Fibroblast of lung (primary cell): ENCODE measurements at regions not wholly inside any gene's neighbourhood (a gene's known extent, or its start where the extent isn't known, plus 50 kb on each side); places are given as distances from the start of the nearest gene placed in this dataset.

Experiments
- EZH2 ChIP-seq: IDR thresholded peaks from 2 replicates; pipeline ENCODE4 v1.5.1; 2012; ENCODE audit warnings: low read length, control low read depth, mild to moderate bottlenecking; ENCODE audit errors: missing control alignments
- TF ChIP-seq, protein P1 (sequence below), 2 donors: IDR thresholded peaks in 1 of 2; conservative IDR thresholded peaks in 1 of 2; 1 replicate in 1 of 2; 2 replicates in 1 of 2; pipeline ENCODE4 v1.5.1; 2011 to 2012; ENCODE audit warnings: low read length in 2 of 2, control low read depth in 1 of 2, inconsistent platforms in 1 of 2, low read depth in 1 of 2, mild to moderate bottlenecking in 1 of 2

DNA sequence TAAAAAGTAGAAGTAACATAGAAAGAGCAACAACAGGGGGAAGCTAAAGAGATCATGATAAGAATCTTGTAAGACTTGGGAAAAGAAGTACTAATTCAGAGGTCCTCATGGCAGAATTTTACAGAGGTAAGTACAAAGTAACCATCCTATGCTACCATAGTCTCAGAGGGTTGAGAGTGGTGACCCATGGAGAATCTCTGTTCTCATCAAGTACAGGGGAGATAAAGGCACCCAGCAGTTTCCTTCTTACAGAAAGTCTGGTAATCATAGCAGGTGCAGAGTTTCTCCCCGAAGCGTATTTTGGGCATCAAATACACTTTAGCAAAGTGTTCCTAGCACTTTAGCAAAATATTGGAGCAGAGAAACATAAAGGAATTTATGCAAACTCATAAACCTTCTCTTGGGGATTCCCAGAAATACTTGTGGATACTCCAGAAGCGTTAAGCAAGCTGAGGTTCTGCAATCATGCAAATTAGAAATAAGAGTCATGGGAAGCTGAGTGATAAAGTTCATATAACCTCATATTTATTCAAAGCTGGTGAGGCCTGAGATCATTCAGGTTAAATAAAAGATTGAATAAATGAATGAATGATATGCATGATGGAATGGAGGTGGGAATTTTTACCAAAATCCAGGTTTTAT is 101.0 kb upstream of the SMC2 start:
- TF ChIP-seq, protein P1, sequence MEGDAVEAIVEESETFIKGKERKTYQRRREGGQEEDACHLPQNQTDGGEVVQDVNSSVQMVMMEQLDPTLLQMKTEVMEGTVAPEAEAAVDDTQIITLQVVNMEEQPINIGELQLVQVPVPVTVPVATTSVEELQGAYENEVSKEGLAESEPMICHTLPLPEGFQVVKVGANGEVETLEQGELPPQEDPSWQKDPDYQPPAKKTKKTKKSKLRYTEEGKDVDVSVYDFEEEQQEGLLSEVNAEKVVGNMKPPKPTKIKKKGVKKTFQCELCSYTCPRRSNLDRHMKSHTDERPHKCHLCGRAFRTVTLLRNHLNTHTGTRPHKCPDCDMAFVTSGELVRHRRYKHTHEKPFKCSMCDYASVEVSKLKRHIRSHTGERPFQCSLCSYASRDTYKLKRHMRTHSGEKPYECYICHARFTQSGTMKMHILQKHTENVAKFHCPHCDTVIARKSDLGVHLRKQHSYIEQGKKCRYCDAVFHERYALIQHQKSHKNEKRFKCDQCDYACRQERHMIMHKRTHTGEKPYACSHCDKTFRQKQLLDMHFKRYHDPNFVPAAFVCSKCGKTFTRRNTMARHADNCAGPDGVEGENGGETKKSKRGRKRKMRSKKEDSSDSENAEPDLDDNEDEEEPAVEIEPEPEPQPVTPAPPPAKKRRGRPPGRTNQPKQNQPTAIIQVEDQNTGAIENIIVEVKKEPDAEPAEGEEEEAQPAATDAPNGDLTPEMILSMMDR (conservative IDR thresholded peaks at IDR 0.05 in 1 of 2, IDR thresholded peaks at IDR 0.05 in 1 of 2; ENCODE audit: low read depth in 1 of 2, low read length in 2 of 2): no peak
- TF ChIP-seq EZH2: no peak
